GM23338 (cell line): ENCODE measurements at regions not wholly inside any gene's neighbourhood (a gene's known extent, or its start where the extent isn't known, plus 50 kb on each side); places are given as distances from the start of the nearest gene placed in this dataset.

Source experiments
- ATAC-seq: fragments of 200-7000 bp; cut with Tn5 transposase; 3 replicates; pipeline ENCODE4 v1.9.1; 2020
- DNase-seq: peaks from one replicate; pipeline ENCODE4 v3.0.0-alpha.2; 2015; ENCODE audit warnings: low spot score
- H2AFZ ChIP-seq: fragments of 200-600 bp; sonication (generic); 2 replicates; pipeline ENCODE4 v1.8.0; 2016; ENCODE audit warnings: antibody characterized with exemption, mild to moderate bottlenecking, moderate library complexity
- H3F3A ChIP-seq: fragments of 200-600 bp; sonication (generic); replicated peaks from 2 replicates; pipeline ENCODE4 v1.8.0; 2017; ENCODE audit warnings: antibody characterized with exemption, mixed run types, low read depth
- H3K27ac ChIP-seq: fragments of 200-600 bp; sonication (generic); 2 replicates; pipeline ENCODE4 v1.6.1; 2016; ENCODE audit warnings: low read depth
- H3K27me3 ChIP-seq: fragments of 200-600 bp; sonication (generic); 2 replicates; pipeline ENCODE4 v1.8.0; 2016; ENCODE audit warnings: mild to moderate bottlenecking, mixed run types, moderate library complexity; ENCODE audit not compliant: insufficient read depth
- H3K36me3 ChIP-seq: fragments of 200-600 bp; sonication (generic); 2 replicates; pipeline ENCODE4 v1.8.0; 2016; ENCODE audit warnings: mild to moderate bottlenecking; ENCODE audit not compliant: insufficient read depth
- H3K4me1 ChIP-seq: fragments of 200-600 bp; sonication (generic); 2 replicates; pipeline ENCODE4 v1.8.0; 2016; ENCODE audit warnings: mild to moderate bottlenecking, moderate library complexity; ENCODE audit not compliant: insufficient read depth
- H3K4me2 ChIP-seq: fragments of 200-600 bp; sonication (generic); 2 replicates; pipeline ENCODE4 v1.7.1; 2017; ENCODE audit warnings: mixed run types
- H3K4me3 ChIP-seq: fragments of 200-600 bp; sonication (generic); 2 replicates; pipeline ENCODE4 v1.6.1; 2016; ENCODE audit warnings: mixed run types
- H3K79me2 ChIP-seq: fragments of 200-600 bp; sonication (generic); replicated peaks from 2 replicates; pipeline ENCODE4 v1.8.0; 2017; ENCODE audit warnings: mild to moderate bottlenecking; ENCODE audit not compliant: insufficient read depth
- H3K9me2 ChIP-seq: fragments of 200-600 bp; sonication (generic); 2 replicates; pipeline ENCODE4 v1.8.0; 2017; ENCODE audit not compliant: insufficient read depth
- H4K20me1 ChIP-seq: fragments of 200-600 bp; sonication (generic); replicated peaks from 2 replicates; pipeline ENCODE4 v1.8.0; 2017; ENCODE audit warnings: mild to moderate bottlenecking; ENCODE audit not compliant: insufficient read depth
- H3K27ac Mint-ChIP-seq: 2 replicates; pipeline ENCODE4 v1.8.0; 2020; ENCODE audit warnings: inconsistent platforms, mild to moderate bottlenecking, moderate library complexity, mixed read lengths
- H3K27me3 Mint-ChIP-seq: 3 replicates; pipeline ENCODE4 v1.8.0; 2022; ENCODE audit warnings: low read depth, mild to moderate bottlenecking, moderate library complexity, mixed read lengths, inconsistent platforms; ENCODE audit not compliant: insufficient read depth, poor library complexity
- H3K36me3 Mint-ChIP-seq: 3 replicates; pipeline ENCODE4 v1.8.0; 2021; ENCODE audit warnings: low read depth, mild to moderate bottlenecking, inconsistent platforms, moderate library complexity, mixed read lengths
- H3K4me1 Mint-ChIP-seq: 3 replicates; pipeline ENCODE4 v1.8.0; 2020; ENCODE audit warnings: mild to moderate bottlenecking, inconsistent platforms, mixed read lengths
- H3K4me3 Mint-ChIP-seq: 3 replicates; pipeline ENCODE4 v1.8.0; 2021; ENCODE audit warnings: moderate library complexity, mild to moderate bottlenecking, inconsistent platforms, mixed read lengths
- H3K9me3 Mint-ChIP-seq: 3 replicates; pipeline ENCODE4 v1.8.0; 2020; ENCODE audit warnings: moderate library complexity, mild to moderate bottlenecking, inconsistent platforms, mixed read lengths
- CREB1 ChIP-seq: fragments of 250-450 bp; sonication (Bioruptor Pico); IDR thresholded peaks from 2 replicates; pipeline ENCODE4 v1.5.0; 2020; ENCODE audit warnings: low read depth, mild to moderate bottlenecking, moderate library complexity
- EZH2 ChIP-seq: fragments of 200-600 bp; sonication (generic); IDR thresholded peaks from one replicate; pipeline ENCODE4 v1.8.0; 2017; ENCODE audit warnings: antibody characterized with exemption, mild to moderate bottlenecking, low read depth; ENCODE audit not compliant: unreplicated experiment
- JUNB ChIP-seq: IDR thresholded peaks from one replicate; pipeline ENCODE4 v1.6.1; 2016; ENCODE audit warnings: antibody characterized with exemption; ENCODE audit not compliant: unreplicated experiment
- NANOG ChIP-seq: IDR thresholded peaks from 2 replicates; pipeline ENCODE4 v1.6.1; 2016; ENCODE audit warnings: antibody characterized with exemption, borderline replicate concordance
- REST ChIP-seq: IDR thresholded peaks from one replicate; pipeline ENCODE4 v1.6.1; 2018; ENCODE audit warnings: antibody characterized with exemption; ENCODE audit not compliant: unreplicated experiment
- ZNF114 ChIP-seq: fragments of 250-450 bp; sonication (Bioruptor Pico); IDR thresholded peaks from 2 replicates; pipeline ENCODE4 v1.5.0; 2020; ENCODE audit warnings: mild to moderate bottlenecking, moderate library complexity
- ZNF331 ChIP-seq: fragments of 250-450 bp; sonication (Bioruptor Pico); IDR thresholded peaks from 2 replicates; pipeline ENCODE4 v1.5.0; 2020; ENCODE audit warnings: low read depth, mild to moderate bottlenecking, moderate library complexity
- TF ChIP-seq, protein P1 (sequence below): IDR thresholded peaks from 2 replicates; pipeline ENCODE4 v1.6.1; 2016; ENCODE audit warnings: antibody characterized with exemption
- TF ChIP-seq, protein P2 (sequence below): fragments of 250-450 bp; sonication (Bioruptor Pico); IDR thresholded peaks from 2 replicates; pipeline ENCODE4 v1.5.0; 2020; ENCODE audit warnings: mild to moderate bottlenecking, moderate library complexity

DNA sequence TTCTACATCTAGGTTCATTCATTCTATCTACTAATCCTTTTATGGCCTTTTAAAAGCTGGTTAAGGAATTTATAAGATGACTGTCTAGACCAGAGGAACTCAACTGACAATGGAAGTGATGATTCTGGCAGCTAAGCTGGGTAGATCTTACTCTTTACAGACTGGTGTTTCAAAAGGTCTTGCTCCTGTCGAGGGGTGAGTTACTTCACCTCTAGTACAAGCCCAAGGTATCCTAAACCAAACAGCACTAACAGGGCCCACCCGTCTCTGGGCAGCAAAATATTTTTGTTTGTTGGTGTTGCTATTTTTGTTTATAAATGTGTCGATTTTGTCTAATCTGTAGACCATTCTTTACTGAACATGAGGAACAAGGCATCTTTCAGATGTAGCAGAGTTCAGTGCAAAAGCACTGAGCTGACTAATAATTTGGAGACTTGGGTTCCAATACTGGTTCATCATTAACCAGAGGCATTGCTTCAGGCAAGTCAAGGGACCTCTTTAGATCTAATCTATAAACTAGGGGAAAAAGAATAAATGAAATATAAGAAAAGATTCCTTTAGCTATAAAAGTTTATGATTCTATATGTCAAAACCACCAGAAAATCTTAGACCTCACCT is 90.3 kb upstream of the FRG1 start:
- Mint-ChIP-seq H3K4me3 (no peak overlapping the region), H3K9me3 (peaks cover 70% of the 10 kb centered on the region)
- TF ChIP-seq, protein P1, sequence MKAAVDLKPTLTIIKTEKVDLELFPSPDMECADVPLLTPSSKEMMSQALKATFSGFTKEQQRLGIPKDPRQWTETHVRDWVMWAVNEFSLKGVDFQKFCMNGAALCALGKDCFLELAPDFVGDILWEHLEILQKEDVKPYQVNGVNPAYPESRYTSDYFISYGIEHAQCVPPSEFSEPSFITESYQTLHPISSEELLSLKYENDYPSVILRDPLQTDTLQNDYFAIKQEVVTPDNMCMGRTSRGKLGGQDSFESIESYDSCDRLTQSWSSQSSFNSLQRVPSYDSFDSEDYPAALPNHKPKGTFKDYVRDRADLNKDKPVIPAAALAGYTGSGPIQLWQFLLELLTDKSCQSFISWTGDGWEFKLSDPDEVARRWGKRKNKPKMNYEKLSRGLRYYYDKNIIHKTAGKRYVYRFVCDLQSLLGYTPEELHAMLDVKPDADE = no peak
- TF ChIP-seq, protein P2, sequence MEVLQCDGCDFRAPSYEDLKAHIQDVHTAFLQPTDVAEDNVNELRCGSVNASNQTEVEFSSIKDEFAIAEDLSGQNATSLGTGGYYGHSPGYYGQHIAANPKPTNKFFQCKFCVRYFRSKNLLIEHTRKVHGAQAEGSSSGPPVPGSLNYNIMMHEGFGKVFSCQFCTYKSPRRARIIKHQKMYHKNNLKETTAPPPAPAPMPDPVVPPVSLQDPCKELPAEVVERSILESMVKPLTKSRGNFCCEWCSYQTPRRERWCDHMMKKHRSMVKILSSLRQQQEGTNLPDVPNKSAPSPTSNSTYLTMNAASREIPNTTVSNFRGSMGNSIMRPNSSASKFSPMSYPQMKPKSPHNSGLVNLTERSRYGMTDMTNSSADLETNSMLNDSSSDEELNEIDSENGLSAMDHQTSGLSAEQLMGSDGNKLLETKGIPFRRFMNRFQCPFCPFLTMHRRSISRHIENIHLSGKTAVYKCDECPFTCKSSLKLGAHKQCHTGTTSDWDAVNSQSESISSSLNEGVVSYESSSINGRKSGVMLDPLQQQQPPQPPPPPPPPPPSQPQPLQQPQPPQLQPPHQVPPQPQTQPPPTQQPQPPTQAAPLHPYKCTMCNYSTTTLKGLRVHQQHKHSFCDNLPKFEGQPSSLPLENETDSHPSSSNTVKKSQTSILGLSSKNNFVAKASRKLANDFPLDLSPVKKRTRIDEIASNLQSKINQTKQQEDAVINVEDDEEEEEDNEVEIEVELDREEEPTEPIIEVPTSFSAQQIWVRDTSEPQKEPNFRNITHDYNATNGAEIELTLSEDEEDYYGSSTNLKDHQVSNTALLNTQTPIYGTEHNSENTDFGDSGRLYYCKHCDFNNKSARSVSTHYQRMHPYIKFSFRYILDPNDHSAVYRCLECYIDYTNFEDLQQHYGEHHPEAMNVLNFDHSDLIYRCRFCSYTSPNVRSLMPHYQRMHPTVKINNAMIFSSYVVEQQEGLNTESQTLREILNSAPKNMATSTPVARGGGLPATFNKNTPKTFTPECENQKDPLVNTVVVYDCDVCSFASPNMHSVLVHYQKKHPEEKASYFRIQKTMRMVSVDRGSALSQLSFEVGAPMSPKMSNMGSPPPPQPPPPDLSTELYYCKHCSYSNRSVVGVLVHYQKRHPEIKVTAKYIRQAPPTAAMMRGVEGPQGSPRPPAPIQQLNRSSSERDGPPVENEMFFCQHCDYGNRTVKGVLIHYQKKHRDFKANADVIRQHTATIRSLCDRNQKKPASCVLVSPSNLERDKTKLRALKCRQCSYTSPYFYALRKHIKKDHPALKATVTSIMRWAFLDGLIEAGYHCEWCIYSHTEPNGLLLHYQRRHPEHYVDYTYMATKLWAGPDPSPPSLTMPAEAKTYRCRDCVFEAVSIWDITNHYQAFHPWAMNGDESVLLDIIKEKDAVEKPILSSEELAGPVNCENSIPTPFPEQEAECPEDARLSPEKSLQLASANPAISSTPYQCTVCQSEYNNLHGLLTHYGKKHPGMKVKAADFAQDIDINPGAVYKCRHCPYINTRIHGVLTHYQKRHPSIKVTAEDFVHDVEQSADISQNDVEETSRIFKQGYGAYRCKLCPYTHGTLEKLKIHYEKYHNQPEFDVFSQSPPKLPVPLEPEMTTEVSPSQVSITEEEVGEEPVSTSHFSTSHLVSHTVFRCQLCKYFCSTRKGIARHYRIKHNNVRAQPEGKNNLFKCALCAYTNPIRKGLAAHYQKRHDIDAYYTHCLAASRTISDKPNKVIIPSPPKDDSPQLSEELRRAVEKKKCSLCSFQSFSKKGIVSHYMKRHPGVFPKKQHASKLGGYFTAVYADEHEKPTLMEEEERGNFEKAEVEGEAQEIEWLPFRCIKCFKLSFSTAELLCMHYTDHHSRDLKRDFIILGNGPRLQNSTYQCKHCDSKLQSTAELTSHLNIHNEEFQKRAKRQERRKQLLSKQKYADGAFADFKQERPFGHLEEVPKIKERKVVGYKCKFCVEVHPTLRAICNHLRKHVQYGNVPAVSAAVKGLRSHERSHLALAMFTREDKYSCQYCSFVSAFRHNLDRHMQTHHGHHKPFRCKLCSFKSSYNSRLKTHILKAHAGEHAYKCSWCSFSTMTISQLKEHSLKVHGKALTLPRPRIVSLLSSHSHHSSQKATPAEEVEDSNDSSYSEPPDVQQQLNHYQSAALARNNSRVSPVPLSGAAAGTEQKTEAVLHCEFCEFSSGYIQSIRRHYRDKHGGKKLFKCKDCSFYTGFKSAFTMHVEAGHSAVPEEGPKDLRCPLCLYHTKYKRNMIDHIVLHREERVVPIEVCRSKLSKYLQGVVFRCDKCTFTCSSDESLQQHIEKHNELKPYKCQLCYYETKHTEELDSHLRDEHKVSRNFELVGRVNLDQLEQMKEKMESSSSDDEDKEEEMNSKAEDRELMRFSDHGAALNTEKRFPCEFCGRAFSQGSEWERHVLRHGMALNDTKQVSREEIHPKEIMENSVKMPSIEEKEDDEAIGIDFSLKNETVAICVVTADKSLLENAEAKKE (CRISPR knock-in tag) = no peak
- TF ChIP-seq EZH2 (no peak), CREB1 (CRISPR knock-in tag) (no peak), JUNB (no peak), ZNF331 (CRISPR knock-in tag) (no peak), REST (no peak), ZNF114 (CRISPR knock-in tag) (no peak), NANOG (no peak)

More for the DNA sequence above, 90.3 kb upstream of the FRG1 start:
- Mint-ChIP-seq H3K36me3 (peaks cover 11% of the 10 kb centered on the region), H3K27me3 (no peaks in the 10 kb centered on the region), H3K27ac (no peak overlapping the region), H3K4me1 (no peaks in the 10 kb centered on the region; the same call in 2 of the 3 replicates)
- Histone ChIP-seq H3K9me2 (no peaks in the 10 kb centered on the region), H3K36me3 (no peaks in the 10 kb centered on the region), H3F3A (no peaks in the 10 kb centered on the region), H4K20me1 (no peaks in the 10 kb centered on the region), H3K4me2 (no peak overlapping the region), H3K4me1 (no peaks in the 10 kb centered on the region), H3K79me2 (no peaks in the 10 kb centered on the region), H3K4me3 (no peak overlapping the region), H3K27ac (no peak overlapping the region), H2AFZ (no peak overlapping the region), H3K27me3 (no peaks in the 10 kb centered on the region)
- DNase-seq = no peak
- no peak for ATAC-seq
